ENCODE measurements at regions not wholly inside any gene's neighbourhood (a gene's known extent, or its start where the extent isn't known, plus 50 kb on each side); places are given as distances from the start of the nearest gene placed in this dataset.

DNA sequence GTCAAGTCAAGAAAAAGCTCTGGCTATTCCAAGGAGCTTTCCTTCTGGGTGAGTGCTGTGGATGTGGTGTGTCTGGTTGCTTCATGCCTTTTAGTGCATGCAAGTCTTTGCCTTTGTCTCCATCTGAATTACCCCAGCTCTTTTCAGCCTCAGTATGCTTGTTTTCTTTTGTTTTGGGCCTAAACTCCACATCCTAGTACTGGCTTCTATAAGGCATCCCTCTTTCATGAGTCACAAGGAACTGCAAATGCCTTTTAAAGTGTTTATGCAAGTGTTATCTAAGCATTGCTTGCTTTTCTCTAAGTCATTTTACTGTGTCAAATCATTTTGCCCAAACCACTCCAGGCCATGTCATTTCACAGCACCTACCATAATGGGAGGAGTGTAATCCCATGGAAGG, 132.1 kb downstream of the PLCE1 start:
- H3K9me3 ChIP-seq: no peaks in the 10 kb centered on the region
- H3K4me3 ChIP-seq: no peak overlapping the region
- H3K4me1 ChIP-seq: peaks cover 9% of the 10 kb centered on the region
- intact Hi-C loops (cut with DNase I): no loop called here
- DNase-seq: no peak
- TF ChIP-seq POLR2A (IDR thresholded peaks at IDR 0.05) (no peak), CTCF (IDR thresholded peaks at IDR 0.05) (no peak)
- no peak for ATAC-seq
- H3K36me3 ChIP-seq (replicated peaks in 1 of 2; ENCODE audit: insufficient read depth in 1 of 2, low read depth in 2 of 2): no peaks in the 10 kb centered on the region
- H3K27me3 ChIP-seq: no peaks in the 10 kb centered on the region
- H3K27ac ChIP-seq: no peak overlapping the region

GRCh38 chr10:94129393-94130130, 135.8 kb downstream of the PLCE1 start:
- DNase-seq (no peak), ATAC-seq (no peak)
- no peaks in the 10 kb centered on the region for H3K36me3 ChIP-seq (replicated peaks in 1 of 2; ENCODE audit: insufficient read depth in 1 of 2, low read depth in 2 of 2)
- TF ChIP-seq POLR2A (IDR thresholded peaks at IDR 0.05) (no peak), CTCF (IDR thresholded peaks at IDR 0.05) (no peak)
- H3K4me3 ChIP-seq: no peak overlapping the region
- H3K27me3 ChIP-seq: no peaks in the 10 kb centered on the region
- H3K27ac ChIP-seq: no peak overlapping the region
- 83 to 91% methylated on average over 2 of the region's 2 CpGs for WGBS, 2 donors
- no peaks in the 10 kb centered on the region for H3K4me1 ChIP-seq
- no peaks in the 10 kb centered on the region for H3K9me3 ChIP-seq
- intact Hi-C loops (cut with DNase I): no loop called here

GRCh38 chr10:94131885-94132284, 138.2 kb downstream of the PLCE1 start:
- Histone ChIP-seq H3K4me1 (no peaks in the 10 kb centered on the region), H3K36me3 (replicated peaks in 1 of 2; ENCODE audit: insufficient read depth in 1 of 2, low read depth in 2 of 2) (no peaks in the 10 kb centered on the region), H3K9me3 (no peaks in the 10 kb centered on the region), H3K4me3 (no peak overlapping the region), H3K27ac (no peak overlapping the region), H3K27me3 (no peaks in the 10 kb centered on the region)
- TF ChIP-seq POLR2A (IDR thresholded peaks at IDR 0.05) (no peak), CTCF (IDR thresholded peaks at IDR 0.05) (no peak)
- ATAC-seq: no peak
- intact Hi-C loops (cut with DNase I): no loop called here
- DNase-seq: no peak
- WGBS, 2 donors: 76 to 82% methylated on average over 3 of the region's 3 CpGs

DNA sequence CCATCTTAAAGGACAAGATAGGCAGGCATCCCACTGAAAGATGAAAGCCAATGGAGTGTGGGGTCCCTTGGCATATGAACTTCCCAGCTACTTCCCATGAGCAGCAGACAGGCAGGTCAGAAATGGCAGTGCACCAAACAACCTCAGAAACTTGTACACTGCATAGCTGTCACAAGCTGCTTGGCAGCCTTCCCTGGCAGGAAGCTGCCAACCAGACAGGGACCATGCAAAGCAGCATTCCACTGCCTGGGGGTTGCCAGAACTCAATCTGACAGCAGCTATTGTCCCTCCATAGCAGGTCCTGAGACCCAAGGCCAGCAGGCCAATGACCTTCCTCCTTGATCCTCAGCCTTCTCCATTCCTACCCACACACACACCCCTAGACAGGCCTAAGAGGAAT, 139.5 kb downstream of the PLCE1 start:
- no peaks in the 10 kb centered on the region for H3K27me3 ChIP-seq
- peak overlapping the region in 2 of 4 donors; percentile 15 to 19 for H3K27ac ChIP-seq
- no peaks in the 10 kb centered on the region for H3K36me3 ChIP-seq (replicated peaks in 1 of 2; ENCODE audit: insufficient read depth in 1 of 2, low read depth in 2 of 2)
- no peaks in the 10 kb centered on the region for H3K9me3 ChIP-seq
- H3K4me1 ChIP-seq: no peaks in the 10 kb centered on the region
- intact Hi-C loops (cut with DNase I): no loop called here
- DNase-seq (peak; percentile 16 to 51 (median 42)), ATAC-seq (no peak)
- TF ChIP-seq CTCF (IDR thresholded peaks at IDR 0.05): no peak
- TF ChIP-seq POLR2A (IDR thresholded peaks at IDR 0.05): no peak
- H3K4me3 ChIP-seq: no peak overlapping the region

DNA sequence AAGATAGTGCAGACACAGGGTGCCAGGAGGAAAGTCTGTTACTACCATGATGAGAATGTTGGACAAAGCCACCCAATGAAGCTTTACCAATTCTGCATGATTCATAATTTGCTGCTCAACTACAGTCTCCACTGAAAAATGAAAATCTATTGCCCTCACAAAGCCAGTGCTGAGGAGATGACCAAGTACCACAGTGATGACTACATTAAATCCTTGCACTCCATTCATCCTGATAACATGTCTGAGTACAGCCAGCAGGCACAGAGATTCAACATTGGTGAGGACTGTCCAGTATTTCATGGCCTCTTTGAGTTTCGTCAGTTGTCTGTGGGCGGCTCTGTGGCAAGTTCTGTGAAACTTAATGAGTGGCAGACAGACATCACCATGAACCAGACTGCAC, 144.0 kb downstream of the PLCE1 start:
- TF ChIP-seq CTCF (IDR thresholded peaks at IDR 0.05) (no peak), POLR2A (IDR thresholded peaks at IDR 0.05) (no peak)
- Histone ChIP-seq H3K9me3 (no peaks in the 10 kb centered on the region), H3K36me3 (replicated peaks in 1 of 2; ENCODE audit: insufficient read depth in 1 of 2, low read depth in 2 of 2) (no peaks in the 10 kb centered on the region), H3K27ac (no peak overlapping the region), H3K4me3 (no peak overlapping the region), H3K27me3 (no peaks in the 10 kb centered on the region), H3K4me1 (no peaks in the 10 kb centered on the region)
- WGBS, 2 donors: 90 to 100% methylated on average over 2 of the region's 2 CpGs
- no peak for DNase-seq
- intact Hi-C loops (cut with DNase I): no loop called here
- no peak for ATAC-seq

Measured in body of pancreas (tissue), 4 donors.